Astrocyte (in vitro differentiated cells and primary cell): ENCODE measurements at regions not wholly inside any gene's neighbourhood (a gene's known extent, or its start where the extent isn't known, plus 50 kb on each side); places are given as distances from the start of the nearest gene placed in this dataset.

ENCODE experiments used
- DNase-seq: peaks from one replicate; pipeline ENCODE4 v3.0.0-alpha.2; 2010; ENCODE audit warnings: low read depth
- FAIRE-seq: peaks from 2 replicates; lab custom pipeline; 2011; peaks lifted over from hg19 to GRCh38; lab: Jason Lieb, UNC
- H2AFZ ChIP-seq: 2 replicates; pipeline ENCODE4 v1.6.0; 2012; ENCODE audit warnings: low read depth, low read length, inconsistent platforms
- H3K27ac ChIP-seq: 2 replicates; pipeline ENCODE4 v1.5.1; 2011; ENCODE audit warnings: low read depth, low read length, inconsistent platforms
- H3K27me3 ChIP-seq: 2 replicates; pipeline ENCODE4 v1.6.0; 2011; ENCODE audit warnings: low read length, inconsistent platforms; ENCODE audit not compliant: insufficient read depth
- H3K36me3 ChIP-seq: 2 replicates; pipeline ENCODE4 v1.5.1; 2011; ENCODE audit warnings: low read length, inconsistent platforms; ENCODE audit not compliant: insufficient read depth
- H3K4me1 ChIP-seq: 2 replicates; pipeline ENCODE4 v1.5.1; 2011; ENCODE audit warnings: low read length, inconsistent platforms; ENCODE audit not compliant: insufficient read depth
- H3K4me2 ChIP-seq: 2 replicates; pipeline ENCODE4 v1.6.0; 2012; ENCODE audit warnings: low read length, inconsistent platforms
- H3K4me3 ChIP-seq: 2 replicates; pipeline ENCODE4 v1.5.1; 2011; ENCODE audit warnings: low read depth, mild to moderate bottlenecking, low read length, inconsistent platforms; ENCODE audit not compliant: insufficient read depth
- H3K79me2 ChIP-seq: 2 replicates; pipeline ENCODE4 v1.6.0; 2012; ENCODE audit warnings: mild to moderate bottlenecking, low read length, inconsistent platforms; ENCODE audit not compliant: insufficient read depth
- H3K9ac ChIP-seq: 2 replicates; pipeline ENCODE4 v1.6.0; 2012; ENCODE audit warnings: mild to moderate bottlenecking, low read length, inconsistent platforms
- H3K9me3 ChIP-seq: 2 replicates; pipeline ENCODE4 v1.5.1; 2012; ENCODE audit warnings: low read depth, mild to moderate bottlenecking, low read length, inconsistent platforms; ENCODE audit not compliant: insufficient read depth
- H4K20me1 ChIP-seq: 2 replicates; pipeline ENCODE4 v1.6.0; 2012; ENCODE audit warnings: low read length, inconsistent platforms; ENCODE audit not compliant: insufficient read depth
- H3K27ac Mint-ChIP-seq: one replicate; pipeline ENCODE4 v1.8.0; 2021; ENCODE audit warnings: mild to moderate bottlenecking, mixed read lengths; ENCODE audit not compliant: unreplicated experiment
- H3K27me3 Mint-ChIP-seq: one replicate; pipeline ENCODE4 v1.8.0; 2021; ENCODE audit warnings: low read depth, mixed read lengths; ENCODE audit not compliant: unreplicated experiment
- H3K36me3 Mint-ChIP-seq: one replicate; pipeline ENCODE4 v1.8.0; 2021; ENCODE audit warnings: low read depth, mixed read lengths; ENCODE audit not compliant: unreplicated experiment
- H3K4me1 Mint-ChIP-seq: one replicate; pipeline ENCODE4 v1.8.0; 2021; ENCODE audit warnings: low read depth, mixed read lengths; ENCODE audit not compliant: unreplicated experiment
- H3K4me3 Mint-ChIP-seq: one replicate; pipeline ENCODE4 v1.8.0; 2021; ENCODE audit warnings: mild to moderate bottlenecking, moderate library complexity, mixed read lengths; ENCODE audit not compliant: unreplicated experiment
- H3K9me3 Mint-ChIP-seq: one replicate; pipeline ENCODE4 v1.8.0; 2021; ENCODE audit warnings: mild to moderate bottlenecking, mixed read lengths; ENCODE audit not compliant: unreplicated experiment
- CTCF ChIP-seq: IDR thresholded peaks from 2 replicates; pipeline ENCODE4 v1.5.1; 2011; ENCODE audit warnings: low read depth, mild to moderate bottlenecking, inconsistent platforms, low read length, moderate library complexity; ENCODE audit not compliant: insufficient read depth
- EZH2 ChIP-seq: IDR thresholded peaks from 2 replicates; pipeline ENCODE4 v1.6.1; 2012; ENCODE audit warnings: mild to moderate bottlenecking, low read length, inconsistent platforms; ENCODE audit not compliant: insufficient read depth

- TF ChIP-seq EZH2 (no peak), CTCF (no peak)
- Histone ChIP-seq H3K4me1 (no peaks in the 10 kb centered on the region), H3K27ac (no peak overlapping the region), H3K27me3 (no peaks in the 10 kb centered on the region), H3K4me3 (no peak overlapping the region), H2AFZ (no peak overlapping the region), H3K4me2 (no peak overlapping the region), H3K9ac (no peak overlapping the region), H3K79me2 (no peaks in the 10 kb centered on the region), H4K20me1 (no peaks in the 10 kb centered on the region), H3K36me3 (no peaks in the 10 kb centered on the region), H3K9me3 (no peaks in the 10 kb centered on the region)
- no peak for DNase-seq
- Mint-ChIP-seq H3K27ac (no peak overlapping the region), H3K4me1 (peaks cover 3% of the 10 kb centered on the region), H3K27me3 (no peaks in the 10 kb centered on the region), H3K4me3 (no peak overlapping the region), H3K9me3 (no peaks in the 10 kb centered on the region), H3K36me3 (no peaks in the 10 kb centered on the region)
- no peak for FAIRE-seq
Measured at GRCh38 chr6:119760046-119760445, 410.5 kb upstream of the MAN1A1 start.

- FAIRE-seq (no peak), DNase-seq (no peak)
- no peaks in the 10 kb centered on the region for H4K20me1 ChIP-seq
- no peaks in the 10 kb centered on the region for H3K4me1 ChIP-seq
- Mint-ChIP-seq H3K9me3 (no peaks in the 10 kb centered on the region), H3K36me3 (no peaks in the 10 kb centered on the region), H3K4me3 (no peak overlapping the region), H3K27ac (no peak overlapping the region), H3K4me1 (peaks cover 3% of the 10 kb centered on the region), H3K27me3 (no peaks in the 10 kb centered on the region)
- TF ChIP-seq EZH2 (no peak), CTCF (no peak)
- no peak overlapping the region for H3K4me2 ChIP-seq
- H3K27me3 ChIP-seq, result no peaks in the 10 kb centered on the region
- no peaks in the 10 kb centered on the region for H3K79me2 ChIP-seq
- no peak overlapping the region for H2AFZ ChIP-seq
- H3K4me3 ChIP-seq, result no peak overlapping the region
- no peak overlapping the region for H3K27ac ChIP-seq
- no peaks in the 10 kb centered on the region for H3K36me3 ChIP-seq
- no peak overlapping the region for H3K9ac ChIP-seq
- H3K9me3 ChIP-seq, result no peaks in the 10 kb centered on the region
Measured at GRCh38 chr6:119758385-119758784, 408.8 kb upstream of the MAN1A1 start.

DNA sequence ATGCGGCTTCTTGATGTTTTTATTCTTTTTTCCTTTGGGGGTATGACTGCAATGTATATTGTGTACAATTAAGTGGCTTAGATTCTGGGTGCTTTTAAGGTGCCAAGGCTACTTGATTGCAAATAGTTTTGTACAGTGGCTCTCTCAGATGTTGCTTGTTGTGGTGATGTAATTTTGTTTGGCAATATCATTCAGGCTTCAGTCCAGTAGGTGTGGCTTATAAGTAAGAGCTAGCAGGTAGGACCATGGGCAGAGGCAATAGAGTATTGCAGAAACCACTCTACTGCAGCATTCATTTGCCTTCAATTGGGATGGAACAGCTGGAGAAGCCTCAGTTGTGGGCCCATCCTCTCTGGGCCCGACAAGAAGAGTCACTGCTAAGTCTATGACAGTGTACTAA, 407.9 kb upstream of the MAN1A1 start:
- Mint-ChIP-seq H3K27ac (no peak overlapping the region), H3K9me3 (no peaks in the 10 kb centered on the region), H3K4me3 (no peak overlapping the region), H3K27me3 (no peaks in the 10 kb centered on the region), H3K36me3 (no peaks in the 10 kb centered on the region), H3K4me1 (peaks cover 3% of the 10 kb centered on the region)
- TF ChIP-seq CTCF (no peak), EZH2 (no peak)
- no peaks in the 10 kb centered on the region for H3K36me3 ChIP-seq
- no peak overlapping the region for H3K9ac ChIP-seq
- H3K4me2 ChIP-seq, result no peak overlapping the region
- H3K79me2 ChIP-seq, result no peaks in the 10 kb centered on the region
- no peaks in the 10 kb centered on the region for H4K20me1 ChIP-seq
- H2AFZ ChIP-seq, result no peak overlapping the region
- H3K4me1 ChIP-seq, result no peaks in the 10 kb centered on the region
- DNase-seq (no peak), FAIRE-seq (no peak)
- H3K9me3 ChIP-seq, result no peaks in the 10 kb centered on the region
- H3K4me3 ChIP-seq, result no peak overlapping the region
- H3K27ac ChIP-seq, result no peak overlapping the region
- no peaks in the 10 kb centered on the region for H3K27me3 ChIP-seq
